LNCAP (cell line): ENCODE measurements at regions not wholly inside any gene's neighbourhood (a gene's known extent, or its start where the extent isn't known, plus 50 kb on each side); places are given as distances from the start of the nearest gene placed in this dataset.

ENCODE experiments used
- CTCF ChIP-seq: fragments of 450-650 bp; IDR thresholded peaks from 2 replicates; pipeline ENCODE4 v1.5.1; 2017; ENCODE audit warnings: mild to moderate bottlenecking

- no peak for TF ChIP-seq CTCF
Measured at GRCh38 chr13:81021284-81021840, 680.4 kb upstream of the SPRY2 start.

GRCh38 chr13:81020010-81020409 lies 679.1 kb upstream of the SPRY2 start:
- TF ChIP-seq CTCF: no peak

- TF ChIP-seq CTCF: no peak
Measured at GRCh38 chr13:81018936-81019335, 678.0 kb upstream of the SPRY2 start.

- peak; percentile 58 for TF ChIP-seq CTCF
Measured at GRCh38 chr13:81017513-81018152, 676.7 kb upstream of the SPRY2 start.

GRCh38 chr13:81012031-81012430 lies 671.1 kb upstream of the SPRY2 start:
- TF ChIP-seq CTCF: no peak

GRCh38 chr13:81001828-81002385 lies 661.0 kb upstream of the SPRY2 start:
- no peak for TF ChIP-seq CTCF

GRCh38 chr13:80989747-80990146 lies 648.8 kb upstream of the SPRY2 start:
- no peak for TF ChIP-seq CTCF
